K562 (cell line): ENCODE measurements at regions not wholly inside any gene's neighbourhood (a gene's known extent, or its start where the extent isn't known, plus 50 kb on each side); places are given as distances from the start of the nearest gene placed in this dataset.

Experiments
- MYNN ChIP-seq, 2 experiments: sonication (generic); formaldehyde crosslinking in 1 of 2; IDR thresholded peaks; 2 replicates each; pipeline versions ENCODE4 v1.5.0 to v1.6.1; 2016 to 2020; ENCODE audit warnings: antibody characterized with exemption in 1 of 2, missing genetic modification reagents in 1 of 2
- PML ChIP-seq: IDR thresholded peaks from 2 replicates; pipeline ENCODE4 v1.6.1; 2012; ENCODE audit warnings: low read length, inconsistent platforms
- RB1 ChIP-seq: fragments of 450-650 bp; IDR thresholded peaks from 2 replicates; pipeline ENCODE4 v1.6.1; 2017; ENCODE audit warnings: low read depth, mild to moderate bottlenecking
- ZNF318 ChIP-seq, 2 experiments: fragments of 450-650 bp; IDR thresholded peaks; 2 replicates each; pipeline ENCODE4 v1.6.1; 2016; ENCODE audit warnings: mild to moderate bottlenecking in 2 of 2, borderline replicate concordance in 1 of 2, low read depth in 1 of 2, moderate library complexity in 1 of 2

- TF ChIP-seq ZNF318 (IDR thresholded peaks at IDR 0.05; ENCODE audit: borderline replicate concordance in 1 of 2, low read depth in 1 of 2) (no peak), MYNN (IDR thresholded peaks at IDR 0.05) (no peak), MYNN (CRISPR knock-in tag; IDR thresholded peaks at IDR 0.05) (no peak), RB1 (no peak), PML (no peak)
These were observed 384.7 kb downstream of the ANXA1 start (continued) for GRCh38 chr9:73536403-73536802.
